CD14-positive monocyte (primary cell): ENCODE measurements at regions not wholly inside any gene's neighbourhood (a gene's known extent, or its start where the extent isn't known, plus 50 kb on each side); places are given as distances from the start of the nearest gene placed in this dataset.

ENCODE experiments used
- DNase-seq, 3 donors: peaks; one replicate each; pipeline ENCODE4 v3.0.0-alpha.2; 2011 to 2022
- H2AFZ ChIP-seq: 2 replicates; pipeline ENCODE4 v1.6.0; 2012; ENCODE audit warnings: mild to moderate bottlenecking, low read depth, low read length, inconsistent platforms; ENCODE audit not compliant: insufficient read depth, poor library complexity, severe bottlenecking
- H3K27ac ChIP-seq, 2 donors: 1 replicate in 1 of 2; 2 replicates in 1 of 2; pipeline ENCODE4 v1.5.1; 2012 to 2013; ENCODE audit warnings: low read length in 2 of 2, control low read depth in 1 of 2, inconsistent platforms in 1 of 2, low read depth in 1 of 2, mild to moderate bottlenecking in 1 of 2
- H3K27me3 ChIP-seq, 2 donors: one replicate each; pipeline versions ENCODE4 v1.6.0 to v1.6.1; 2011 to 2013; ENCODE audit warnings: low read length in 2 of 2; ENCODE audit not compliant: control insufficient read depth in 2 of 2, insufficient read depth in 2 of 2
- H3K36me3 ChIP-seq, 2 donors: replicated peaks in 1 of 2; 1 replicate in 1 of 2; 2 replicates in 1 of 2; pipeline versions ENCODE4 v1.5.1 to v1.6.1; 2012 to 2013; ENCODE audit warnings: low read length in 2 of 2, control low read depth in 1 of 2, inconsistent platforms in 1 of 2, mild to moderate bottlenecking in 1 of 2; ENCODE audit not compliant: insufficient read depth in 2 of 2, control insufficient read depth in 1 of 2
- H3K4me1 ChIP-seq, 2 donors: 1 replicate in 1 of 2; 2 replicates in 1 of 2; pipeline versions ENCODE4 v1.5.1 to v1.6.1; 2012 to 2013; ENCODE audit warnings: low read length in 2 of 2, control low read depth in 1 of 2, inconsistent platforms in 1 of 2, mild to moderate bottlenecking in 1 of 2, moderate library complexity in 1 of 2; ENCODE audit not compliant: insufficient read depth in 2 of 2, control insufficient read depth in 1 of 2
- H3K4me2 ChIP-seq: replicated peaks from 2 replicates; pipeline ENCODE3; 2012; ENCODE audit warnings: low read length, moderate library complexity, mild to moderate bottlenecking; ENCODE audit not compliant: poor library complexity, severe bottlenecking; ENCODE audit errors: extremely low read depth
- H3K4me3 ChIP-seq, 3 experiments: fragments of 200-600 bp in 1 of 3; sonication (generic) in 1 of 3; replicated peaks in 1 of 3; 1 replicate in 2 of 3; 2 replicates in 1 of 3; pipeline ENCODE4 v1.5.1; 2011 to 2013; ENCODE audit warnings: low read length in 3 of 3, mild to moderate bottlenecking in 3 of 3, control low read depth in 2 of 3, low read depth in 2 of 3, inconsistent platforms in 1 of 3, moderate library complexity in 1 of 3
- H3K79me2 ChIP-seq: 2 replicates; pipeline ENCODE4 v1.6.0; 2012; ENCODE audit warnings: mild to moderate bottlenecking, control low read depth, inconsistent platforms, low read length, moderate library complexity; ENCODE audit not compliant: insufficient read depth
- H3K9ac ChIP-seq: 2 replicates; pipeline ENCODE4 v1.6.0; 2017; ENCODE audit warnings: low read length, mild to moderate bottlenecking; ENCODE audit not compliant: insufficient read depth, poor library complexity, severe bottlenecking
- H3K9me3 ChIP-seq, 2 donors: replicated peaks in 1 of 2; 1 replicate in 1 of 2; 2 replicates in 1 of 2; pipeline versions ENCODE4 v1.5.1 to v1.6.1; 2012 to 2013; ENCODE audit warnings: low read length in 2 of 2, control low read depth in 1 of 2; ENCODE audit not compliant: control insufficient read depth in 1 of 2, insufficient read depth in 1 of 2
- H4K20me1 ChIP-seq: 2 replicates; pipeline ENCODE4 v1.6.0; 2012; ENCODE audit warnings: mild to moderate bottlenecking, low read length, control low read depth, moderate library complexity; ENCODE audit not compliant: insufficient read depth
- H3K27ac Mint-ChIP-seq, 7 donors: one replicate each; pipeline ENCODE4 v1.8.0; 2020; ENCODE audit warnings: mild to moderate bottlenecking in 7 of 7, mixed read lengths in 7 of 7, moderate library complexity in 6 of 7, inconsistent platforms in 2 of 7
- H3K27me3 Mint-ChIP-seq, 3 donors: one replicate each; pipeline ENCODE4 v1.8.0; 2021 to 2022; ENCODE audit warnings: low read depth in 3 of 3, mild to moderate bottlenecking in 3 of 3, mixed read lengths in 3 of 3, moderate library complexity in 3 of 3, inconsistent platforms in 1 of 3
- H3K36me3 Mint-ChIP-seq, 2 donors: one replicate each; pipeline ENCODE4 v1.8.0; 2020; ENCODE audit warnings: mixed read lengths in 2 of 2, inconsistent platforms in 1 of 2, mild to moderate bottlenecking in 1 of 2
- H3K4me1 Mint-ChIP-seq: one replicate; pipeline ENCODE4 v1.8.0; 2020; ENCODE audit warnings: mild to moderate bottlenecking, mixed read lengths
- H3K4me3 Mint-ChIP-seq, 2 donors: one replicate each; pipeline ENCODE4 v1.8.0; 2020; ENCODE audit warnings: mild to moderate bottlenecking in 2 of 2, mixed read lengths in 2 of 2, moderate library complexity in 1 of 2
- H3K9me3 Mint-ChIP-seq, 7 donors: one replicate each; pipeline ENCODE4 v1.8.0; 2020 to 2022; ENCODE audit warnings: mixed read lengths in 7 of 7, mild to moderate bottlenecking in 6 of 7, moderate library complexity in 6 of 7, inconsistent platforms in 2 of 7
- WGBS: methylation state at CpG from one replicate; pipeline ENCODE4 v1.1.5; 2013; ENCODE audit warnings: missing lambda C conversion rate; ENCODE audit not compliant: insufficient coverage; 5-methylcytosine and 5-hydroxymethylcytosine counted together
- intact Hi-C, 2 donors: fragments of 100-400 bp; cut with micrococcal nuclease; formaldehyde crosslinking; loops; one replicate each; pipeline versions ENCODE4 v1.15.0 to v1.15.1; 2023
- TF ChIP-seq, protein P1 (sequence below): fragments of 200-600 bp; IDR thresholded peaks from one replicate; pipeline ENCODE4 v1.8.0; 2022; ENCODE audit warnings: antibody characterized with exemption, mild to moderate bottlenecking

DNA sequence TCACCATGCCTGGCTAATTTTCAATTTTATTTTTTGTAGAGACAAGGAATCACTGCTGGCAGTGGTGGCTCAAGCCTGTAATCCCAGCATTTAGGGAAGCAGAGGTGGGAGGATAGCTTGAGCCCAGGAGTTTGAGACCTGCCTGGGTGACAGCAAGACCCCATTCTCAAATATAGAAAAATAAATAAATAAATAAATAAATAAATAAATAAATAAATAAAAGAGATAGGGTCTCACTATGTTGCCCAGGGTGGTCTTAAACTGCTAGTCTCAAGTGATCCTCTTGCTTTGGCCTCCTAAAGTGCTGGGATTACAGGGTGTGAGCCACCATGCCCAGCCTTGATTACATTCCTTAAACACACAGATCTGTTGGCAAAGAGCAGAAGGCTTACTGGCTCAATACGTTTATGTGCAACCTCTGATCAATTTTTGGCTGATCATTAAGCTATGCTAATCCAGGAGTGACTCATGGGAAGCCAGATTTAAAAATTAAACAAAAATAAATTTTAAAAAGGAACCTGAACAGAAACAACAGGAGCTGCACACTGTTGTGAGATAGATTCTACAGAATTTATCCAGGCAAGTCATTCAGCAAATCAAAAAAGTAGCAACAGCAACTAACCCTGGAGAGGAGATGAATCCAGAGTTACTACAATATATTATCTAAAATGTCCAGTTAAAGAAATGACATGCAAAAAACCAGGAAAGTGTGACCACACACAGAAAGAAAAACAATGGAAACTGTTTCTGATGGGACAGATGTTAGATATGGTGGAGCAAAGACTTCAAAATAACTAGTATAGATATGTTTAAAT, 79.4 kb downstream of the RPE65 start:
- DNase-seq, result no peak
- H3K4me1 ChIP-seq, result no peaks in the 10 kb centered on the region
- Mint-ChIP-seq H3K4me1 (peaks cover 1% of the 10 kb centered on the region), H3K36me3 (no peaks in the 10 kb centered on the region), H3K27me3 (peaks cover 0 to 4% (median 0%) of the 10 kb centered on the region in 3 donors), H3K9me3 (peaks cover 0 to 7% (median 5%) of the 10 kb centered on the region in 7 donors), H3K4me3 (no peak overlapping the region), H3K27ac (no peak overlapping the region)
- WGBS, result no CpG with 5 or more reads among the region's 1 CpG
- TF ChIP-seq, protein P1, sequence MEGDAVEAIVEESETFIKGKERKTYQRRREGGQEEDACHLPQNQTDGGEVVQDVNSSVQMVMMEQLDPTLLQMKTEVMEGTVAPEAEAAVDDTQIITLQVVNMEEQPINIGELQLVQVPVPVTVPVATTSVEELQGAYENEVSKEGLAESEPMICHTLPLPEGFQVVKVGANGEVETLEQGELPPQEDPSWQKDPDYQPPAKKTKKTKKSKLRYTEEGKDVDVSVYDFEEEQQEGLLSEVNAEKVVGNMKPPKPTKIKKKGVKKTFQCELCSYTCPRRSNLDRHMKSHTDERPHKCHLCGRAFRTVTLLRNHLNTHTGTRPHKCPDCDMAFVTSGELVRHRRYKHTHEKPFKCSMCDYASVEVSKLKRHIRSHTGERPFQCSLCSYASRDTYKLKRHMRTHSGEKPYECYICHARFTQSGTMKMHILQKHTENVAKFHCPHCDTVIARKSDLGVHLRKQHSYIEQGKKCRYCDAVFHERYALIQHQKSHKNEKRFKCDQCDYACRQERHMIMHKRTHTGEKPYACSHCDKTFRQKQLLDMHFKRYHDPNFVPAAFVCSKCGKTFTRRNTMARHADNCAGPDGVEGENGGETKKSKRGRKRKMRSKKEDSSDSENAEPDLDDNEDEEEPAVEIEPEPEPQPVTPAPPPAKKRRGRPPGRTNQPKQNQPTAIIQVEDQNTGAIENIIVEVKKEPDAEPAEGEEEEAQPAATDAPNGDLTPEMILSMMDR, result no peak
- H3K4me3 ChIP-seq, result no peak overlapping the region
- no peaks in the 10 kb centered on the region for H3K27me3 ChIP-seq
- H3K27ac ChIP-seq, result no peak overlapping the region
- H2AFZ ChIP-seq, result no peak overlapping the region
- H3K9ac ChIP-seq, result no peak overlapping the region
- H3K36me3 ChIP-seq, result no peaks in the 10 kb centered on the region
- no peaks in the 10 kb centered on the region for H4K20me1 ChIP-seq
- H3K4me2 ChIP-seq, result no peak overlapping the region
- intact Hi-C loops, result no loop called here
- H3K9me3 ChIP-seq, result no peaks in the 10 kb centered on the region
- no peaks in the 10 kb centered on the region for H3K79me2 ChIP-seq

DNA sequence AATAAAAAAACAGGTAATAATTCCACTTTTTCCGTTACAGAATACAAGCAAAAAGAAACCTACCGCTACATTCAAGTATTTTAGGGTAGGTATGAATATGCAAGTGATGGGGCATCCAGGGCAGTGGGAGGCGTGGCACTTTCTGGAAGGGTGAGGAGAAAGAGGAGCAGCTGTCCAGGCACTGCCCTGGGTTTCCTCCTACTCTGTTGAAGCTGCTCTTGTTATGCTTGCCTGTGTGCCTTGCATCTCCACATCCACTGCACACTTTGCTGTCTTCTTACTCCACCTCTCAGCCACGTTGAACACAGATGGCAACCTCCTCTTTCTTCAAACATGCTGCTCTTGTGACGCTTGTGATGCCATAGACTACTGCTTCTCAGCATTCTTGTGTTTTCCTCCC, 83.2 kb downstream of the RPE65 start:
- WGBS, result 100% methylated on average over 1 of the region's 5 CpGs
- Histone ChIP-seq H3K9me3 (no peaks in the 10 kb centered on the region), H3K27me3 (no peaks in the 10 kb centered on the region), H3K4me2 (no peak overlapping the region), H3K4me3 (no peak overlapping the region), H3K36me3 (no peaks in the 10 kb centered on the region), H4K20me1 (no peaks in the 10 kb centered on the region), H2AFZ (no peak overlapping the region), H3K27ac (no peak overlapping the region), H3K79me2 (no peaks in the 10 kb centered on the region), H3K9ac (no peak overlapping the region), H3K4me1 (peaks cover 8 to 9% of the 10 kb centered on the region in 2 donors)
- Mint-ChIP-seq H3K27me3 (peaks cover 0 to 2% (median 0%) of the 10 kb centered on the region in 3 donors), H3K4me1 (peaks cover 11% of the 10 kb centered on the region), H3K27ac (no peak overlapping the region), H3K4me3 (no peak overlapping the region), H3K9me3 (peaks cover 0 to 3% (median 0%) of the 10 kb centered on the region in 7 donors), H3K36me3 (peaks cover 0 to 2% of the 10 kb centered on the region in 2 donors)
- intact Hi-C loops, result loop anchor here in 1 of 2 donors (10.0 kb wide), 1 partner anchor 1362 kb away; no protein-coding TSS in a partner anchor
- TF ChIP-seq, protein P1, result no peak
- DNase-seq, result no peak
